ENCODE measurements at regions not wholly inside any gene's neighbourhood (a gene's known extent, or its start where the extent isn't known, plus 50 kb on each side); places are given as distances from the start of the nearest gene placed in this dataset.

DNA sequence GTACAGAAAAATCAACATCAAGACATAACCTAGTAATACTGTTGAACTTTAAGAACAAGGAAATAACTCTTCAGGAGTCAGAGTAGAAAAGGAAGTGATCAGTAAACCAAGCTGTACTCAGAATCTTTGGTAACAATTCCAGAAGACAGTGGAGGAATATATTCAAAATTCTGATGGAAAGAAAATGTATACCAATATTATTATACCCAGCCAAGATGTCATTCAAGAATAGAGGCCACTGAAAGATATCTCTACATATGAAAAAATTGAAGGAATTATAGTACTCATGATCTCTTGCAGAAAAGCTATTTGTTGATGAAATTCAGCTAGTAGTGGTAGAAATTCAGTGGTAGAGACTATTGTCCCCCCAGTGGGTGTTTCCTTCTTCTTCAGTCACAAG is 182.6 kb upstream of the ZMIZ1 start:
- Histone ChIP-seq H3K9ac (ENCODE audit: low read length) (no peak overlapping the region), H3K9me3 (ENCODE audit: control extremely low read depth in 1 of 3, control insufficient read depth in 2 of 3, insufficient read depth in 1 of 3, low read length in 2 of 3) (peaks cover 7 to 10% (median 10%) of the 10 kb centered on the region in 3 donors), H3K27me3 (replicated peaks in 1 of 4; ENCODE audit: control extremely low read depth in 1 of 4, control insufficient read depth in 3 of 4, insufficient read depth in 4 of 4, low read length in 3 of 4) (peaks cover 0 to 1% (median 0%) of the 10 kb centered on the region in 4 experiments), H3K4me2 (replicated peaks; ENCODE audit: low read depth, low read length, poor library complexity, severe bottlenecking) (no peak overlapping the region), H3K4me3 (ENCODE audit: control extremely low read depth in 1 of 5, extremely low read depth in 1 of 5, insufficient read depth in 1 of 5, low read depth in 2 of 5, low read length in 4 of 5) (no peak overlapping the region), H4K20me1 (ENCODE audit: control insufficient read depth, insufficient read depth, low read length, poor library complexity, severe bottlenecking) (no peaks in the 10 kb centered on the region), H2AFZ (ENCODE audit: insufficient read depth, low read depth, low read length, poor library complexity, severe bottlenecking) (no peak overlapping the region), H3K27ac (ENCODE audit: low read length in 2 of 2) (no peak overlapping the region), H3K4me1 (ENCODE audit: control insufficient read depth in 2 of 2, insufficient read depth in 2 of 2, low read length in 2 of 2) (no peaks in the 10 kb centered on the region), H3K79me2 (ENCODE audit: control insufficient read depth, insufficient read depth, low read length) (no peaks in the 10 kb centered on the region), H3K36me3 (replicated peaks in 1 of 2; ENCODE audit: control extremely low read depth in 1 of 2, control insufficient read depth in 1 of 2, extremely low read depth in 1 of 2, insufficient read depth in 2 of 2, low read length in 1 of 2) (no peaks in the 10 kb centered on the region)
- Mint-ChIP-seq H3K27ac (no peak overlapping the region), H3K4me3 (no peak overlapping the region), H3K9me3 (ENCODE audit: insufficient read depth) (peaks cover 14% of the 10 kb centered on the region), H3K4me1 (no peaks in the 10 kb centered on the region), H3K27me3 (peaks cover 17% of the 10 kb centered on the region)
- TF ChIP-seq, protein P1, sequence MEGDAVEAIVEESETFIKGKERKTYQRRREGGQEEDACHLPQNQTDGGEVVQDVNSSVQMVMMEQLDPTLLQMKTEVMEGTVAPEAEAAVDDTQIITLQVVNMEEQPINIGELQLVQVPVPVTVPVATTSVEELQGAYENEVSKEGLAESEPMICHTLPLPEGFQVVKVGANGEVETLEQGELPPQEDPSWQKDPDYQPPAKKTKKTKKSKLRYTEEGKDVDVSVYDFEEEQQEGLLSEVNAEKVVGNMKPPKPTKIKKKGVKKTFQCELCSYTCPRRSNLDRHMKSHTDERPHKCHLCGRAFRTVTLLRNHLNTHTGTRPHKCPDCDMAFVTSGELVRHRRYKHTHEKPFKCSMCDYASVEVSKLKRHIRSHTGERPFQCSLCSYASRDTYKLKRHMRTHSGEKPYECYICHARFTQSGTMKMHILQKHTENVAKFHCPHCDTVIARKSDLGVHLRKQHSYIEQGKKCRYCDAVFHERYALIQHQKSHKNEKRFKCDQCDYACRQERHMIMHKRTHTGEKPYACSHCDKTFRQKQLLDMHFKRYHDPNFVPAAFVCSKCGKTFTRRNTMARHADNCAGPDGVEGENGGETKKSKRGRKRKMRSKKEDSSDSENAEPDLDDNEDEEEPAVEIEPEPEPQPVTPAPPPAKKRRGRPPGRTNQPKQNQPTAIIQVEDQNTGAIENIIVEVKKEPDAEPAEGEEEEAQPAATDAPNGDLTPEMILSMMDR (IDR thresholded peaks at IDR 0.05), result no peak
- TF ChIP-seq EZH2 (IDR thresholded peaks at IDR 0.05; ENCODE audit: borderline replicate concordance, insufficient read depth, low read depth, low read length, poor library complexity, severe bottlenecking), result no peak
- POLR2A ChIA-PET, result no interaction called here
- no peak for DNase-seq
- no peak for ATAC-seq (ENCODE audit: low read depth)
- CTCF ChIA-PET, result no interaction called here
- intact Hi-C loops (cut with micrococcal nuclease), result no loop called here

GRCh38 chr10:78889536-78890063 is 179.2 kb upstream of the ZMIZ1 start:
- no peak for ATAC-seq (ENCODE audit: low read depth)
- no peaks in the 10 kb centered on the region for H4K20me1 ChIP-seq (ENCODE audit: control insufficient read depth, insufficient read depth, low read length, poor library complexity, severe bottlenecking)
- intact Hi-C loops (cut with micrococcal nuclease), result no loop called here

More at GRCh38 chr10:78889536-78890063, 179.2 kb upstream of the ZMIZ1 start:
- CTCF ChIA-PET, result no interaction called here
- Histone ChIP-seq H2AFZ (ENCODE audit: insufficient read depth, low read depth, low read length, poor library complexity, severe bottlenecking) (no peak overlapping the region), H3K4me3 (ENCODE audit: control extremely low read depth in 1 of 5, extremely low read depth in 1 of 5, insufficient read depth in 1 of 5, low read depth in 2 of 5, low read length in 4 of 5) (no peak overlapping the region), H3K4me1 (ENCODE audit: control insufficient read depth in 2 of 2, insufficient read depth in 2 of 2, low read length in 2 of 2) (no peaks in the 10 kb centered on the region), H3K36me3 (replicated peaks in 1 of 2; ENCODE audit: control extremely low read depth in 1 of 2, control insufficient read depth in 1 of 2, extremely low read depth in 1 of 2, insufficient read depth in 2 of 2, low read length in 1 of 2) (no peaks in the 10 kb centered on the region), H3K79me2 (ENCODE audit: control insufficient read depth, insufficient read depth, low read length) (no peaks in the 10 kb centered on the region), H3K27ac (ENCODE audit: low read length in 2 of 2) (no peak overlapping the region), H3K27me3 (replicated peaks in 1 of 4; ENCODE audit: control extremely low read depth in 1 of 4, control insufficient read depth in 3 of 4, insufficient read depth in 4 of 4, low read length in 3 of 4) (peaks cover 0 to 5% (median 0%) of the 10 kb centered on the region in 4 experiments), H3K9me3 (ENCODE audit: control extremely low read depth in 1 of 3, control insufficient read depth in 2 of 3, insufficient read depth in 1 of 3, low read length in 2 of 3) (peaks cover 7 to 10% (median 10%) of the 10 kb centered on the region in 3 donors), H3K9ac (ENCODE audit: low read length) (no peak overlapping the region), H3K4me2 (replicated peaks; ENCODE audit: low read depth, low read length, poor library complexity, severe bottlenecking) (no peak overlapping the region)
- H3K9me3 Mint-ChIP-seq (ENCODE audit: insufficient read depth), result peaks cover 11% of the 10 kb centered on the region
- no peak for DNase-seq
- peaks cover 17% of the 10 kb centered on the region for H3K27me3 Mint-ChIP-seq
- TF ChIP-seq, protein P1 (IDR thresholded peaks at IDR 0.05), result no peak
- no peak for TF ChIP-seq EZH2 (IDR thresholded peaks at IDR 0.05; ENCODE audit: borderline replicate concordance, insufficient read depth, low read depth, low read length, poor library complexity, severe bottlenecking)
- no peaks in the 10 kb centered on the region for H3K4me1 Mint-ChIP-seq
- POLR2A ChIA-PET, result no interaction called here
- H3K4me3 Mint-ChIP-seq, result no peak overlapping the region
- 93% methylated on average over 4 of the region's 7 CpGs for WGBS (ENCODE audit: insufficient coverage)
- no peak overlapping the region for H3K27ac Mint-ChIP-seq
